ENCODE measurements at regions not wholly inside any gene's neighbourhood (a gene's known extent, or its start where the extent isn't known, plus 50 kb on each side); places are given as distances from the start of the nearest gene placed in this dataset.

GRCh38 chr2:6353669-6354068, 512.0 kb downstream of the CMPK2 start:
- no peaks in the 10 kb centered on the region for H4K20me1 ChIP-seq (ENCODE audit: control insufficient read depth, extremely low read depth, insufficient read depth, low read length)
- H3K9ac ChIP-seq (ENCODE audit: control insufficient read depth, extremely low read depth, insufficient read depth, low read length): no peak overlapping the region
- dilution Hi-C loops (cut with MboI; ENCODE audit: extremely low pct_ligation_motif_present, low sequenced_read_pairs): no loop called here
- H3K9me3 ChIP-seq (ENCODE audit: control insufficient read depth, low read depth, low read length): peaks cover 2% of the 10 kb centered on the region
- H3K36me3 ChIP-seq (ENCODE audit: control insufficient read depth in 2 of 2, extremely low read depth in 1 of 2, insufficient read depth in 2 of 2, low read length in 2 of 2): no peaks in the 10 kb centered on the region
- H3K4me2 ChIP-seq (ENCODE audit: control insufficient read depth, extremely low read depth, insufficient read depth, low read depth, low read length): no peak overlapping the region
- no peaks in the 10 kb centered on the region for H3K9me1 ChIP-seq (ENCODE audit: control insufficient read depth, extremely low read depth, insufficient read depth, low read length)
- FAIRE-seq: no peak
- H3K4me3 ChIP-seq (ENCODE audit: control insufficient read depth in 2 of 3, extremely low read depth in 1 of 3, insufficient read depth in 2 of 3, low read depth in 1 of 3, low read length in 3 of 3): no peak overlapping the region
- no peak overlapping the region for H2AFZ ChIP-seq (ENCODE audit: control insufficient read depth, low read length)
- DNase-seq (ENCODE audit: low read depth, low spot score): no peak
- H3K27me3 ChIP-seq (ENCODE audit: control insufficient read depth, extremely low read depth, insufficient read depth, low read length): no peaks in the 10 kb centered on the region
- no peaks in the 10 kb centered on the region for H3K4me1 ChIP-seq (ENCODE audit: control insufficient read depth, extremely low read depth, insufficient read depth, low read length)
- no peaks in the 10 kb centered on the region for H3K79me2 ChIP-seq (ENCODE audit: control insufficient read depth, insufficient read depth, low read length)
- no peak for TF ChIP-seq CTCF (optimal IDR thresholded peaks at IDR 0.05 in 1 of 3, IDR thresholded peaks at IDR 0.05 in 1 of 3, conservative IDR thresholded peaks at IDR 0.05 in 1 of 3; ENCODE audit: extremely low read depth in 1 of 3, insufficient read depth in 2 of 3, low read length in 3 of 3)
- no peak for TF ChIP-seq EZH2 (IDR thresholded peaks at IDR 0.05; ENCODE audit: low read length)
- H3K27ac ChIP-seq (ENCODE audit: control insufficient read depth, insufficient read depth, low read length): no peak overlapping the region

- no peaks in the 10 kb centered on the region for H4K20me1 ChIP-seq (ENCODE audit: control insufficient read depth, extremely low read depth, insufficient read depth, low read length)
- H3K9me1 ChIP-seq (ENCODE audit: control insufficient read depth, extremely low read depth, insufficient read depth, low read length): no peaks in the 10 kb centered on the region
- H3K4me1 ChIP-seq (ENCODE audit: control insufficient read depth, extremely low read depth, insufficient read depth, low read length): no peaks in the 10 kb centered on the region
- H3K9me3 ChIP-seq (ENCODE audit: control insufficient read depth, low read depth, low read length): peaks cover 2% of the 10 kb centered on the region
- no peaks in the 10 kb centered on the region for H3K79me2 ChIP-seq (ENCODE audit: control insufficient read depth, insufficient read depth, low read length)
- DNase-seq (ENCODE audit: low read depth, low spot score): no peak
- no peak overlapping the region for H3K4me3 ChIP-seq (ENCODE audit: control insufficient read depth in 2 of 3, extremely low read depth in 1 of 3, insufficient read depth in 2 of 3, low read depth in 1 of 3, low read length in 3 of 3)
- H3K27ac ChIP-seq (ENCODE audit: control insufficient read depth, insufficient read depth, low read length): no peak overlapping the region
- dilution Hi-C loops (cut with MboI; ENCODE audit: extremely low pct_ligation_motif_present, low sequenced_read_pairs): no loop called here
- TF ChIP-seq EZH2 (IDR thresholded peaks at IDR 0.05; ENCODE audit: low read length) (no peak), CTCF (optimal IDR thresholded peaks at IDR 0.05 in 1 of 3, IDR thresholded peaks at IDR 0.05 in 1 of 3, conservative IDR thresholded peaks at IDR 0.05 in 1 of 3; ENCODE audit: extremely low read depth in 1 of 3, insufficient read depth in 2 of 3, low read length in 3 of 3) (no peak)
- H2AFZ ChIP-seq (ENCODE audit: control insufficient read depth, low read length): no peak overlapping the region
- H3K9ac ChIP-seq (ENCODE audit: control insufficient read depth, extremely low read depth, insufficient read depth, low read length): no peak overlapping the region
- H3K27me3 ChIP-seq (ENCODE audit: control insufficient read depth, extremely low read depth, insufficient read depth, low read length): no peaks in the 10 kb centered on the region
- FAIRE-seq: no peak
- H3K4me2 ChIP-seq (ENCODE audit: control insufficient read depth, extremely low read depth, insufficient read depth, low read depth, low read length): no peak overlapping the region
- no peaks in the 10 kb centered on the region for H3K36me3 ChIP-seq (ENCODE audit: control insufficient read depth in 2 of 2, extremely low read depth in 1 of 2, insufficient read depth in 2 of 2, low read length in 2 of 2)
Measured at GRCh38 chr2:6354546-6354945, 511.2 kb downstream of the CMPK2 start.
